HG03103 (cell line): ENCODE measurements at regions not wholly inside any gene's neighbourhood (a gene's known extent, or its start where the extent isn't known, plus 50 kb on each side); places are given as distances from the start of the nearest gene placed in this dataset.
"Not testable (repeated sequence)": the region's sequence is repeated elsewhere in the genome, so short reads cannot be mapped to it uniquely, and the experiment has no call there.

Experiments used
- ATAC-seq: cut with Tn5 transposase; IDR thresholded peaks from one replicate; pipeline ENCODE4 v1.9.1; 2021; ENCODE audit warnings: low read depth; ENCODE audit not compliant: unreplicated experiment

DNA sequence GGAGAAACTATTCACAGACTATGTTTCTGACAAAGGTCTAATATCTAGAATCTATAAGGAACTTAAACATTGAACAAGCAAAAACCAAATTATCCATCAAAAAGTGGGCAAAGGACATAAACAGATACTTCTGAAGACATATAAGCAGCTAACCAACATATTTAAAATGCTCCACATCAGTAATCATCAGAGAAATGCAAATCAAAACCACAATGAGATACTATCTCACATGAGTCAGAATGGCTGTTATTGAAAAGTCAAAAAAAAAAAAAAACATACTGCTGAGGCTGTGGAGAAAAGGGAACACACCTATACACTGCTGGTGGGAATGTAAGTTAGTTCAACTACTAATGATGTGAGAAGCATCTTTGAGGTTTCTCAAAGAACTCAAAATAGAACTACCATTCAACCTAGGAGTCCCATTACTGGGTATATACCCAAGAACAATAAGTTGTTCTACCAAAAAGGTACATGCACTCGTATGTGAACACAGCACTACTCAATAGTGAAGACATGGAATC lies 220.4 kb upstream of the TFPI start:
- ATAC-seq, result peak; percentile 63

DNA sequence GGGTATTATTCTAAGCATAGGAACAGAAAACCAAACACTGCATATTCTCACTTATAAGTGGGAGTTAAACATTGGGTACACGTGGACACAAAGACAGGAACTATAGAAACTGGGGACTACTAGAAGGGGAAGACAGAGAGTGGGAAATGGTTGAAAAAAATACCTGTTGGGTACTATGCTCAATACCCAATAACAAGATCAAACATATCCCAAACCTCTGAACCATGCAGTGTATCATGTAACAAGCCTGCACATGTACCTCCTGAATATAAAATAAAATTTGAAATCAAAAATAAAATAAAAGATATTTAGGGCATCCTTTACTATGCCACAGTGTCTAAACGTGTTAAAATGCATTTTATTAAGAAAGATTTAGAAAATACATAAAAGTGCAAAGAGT lies 221.0 kb upstream of the TFPI start:
- ATAC-seq, result peak; percentile 9

DNA sequence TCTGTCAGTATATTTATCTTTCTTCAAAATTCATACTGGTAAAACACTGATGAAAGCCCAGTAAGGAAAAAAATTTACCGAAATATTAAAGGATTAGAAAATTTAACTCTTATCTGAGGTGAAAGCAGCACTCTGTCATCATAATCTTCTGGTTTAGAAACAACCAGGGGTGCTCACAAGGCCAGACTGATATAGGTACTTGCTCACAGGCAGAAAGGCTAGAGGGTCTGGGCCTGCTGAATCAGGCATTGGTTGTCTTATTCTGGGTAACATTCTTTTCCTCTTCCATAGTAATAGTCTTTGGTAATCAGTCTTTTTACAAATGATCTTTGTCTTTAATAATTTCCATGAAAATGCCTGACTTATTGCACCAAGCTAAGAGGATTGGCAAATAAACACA lies 221.4 kb upstream of the TFPI start:
- ATAC-seq, result no peak

DNA sequence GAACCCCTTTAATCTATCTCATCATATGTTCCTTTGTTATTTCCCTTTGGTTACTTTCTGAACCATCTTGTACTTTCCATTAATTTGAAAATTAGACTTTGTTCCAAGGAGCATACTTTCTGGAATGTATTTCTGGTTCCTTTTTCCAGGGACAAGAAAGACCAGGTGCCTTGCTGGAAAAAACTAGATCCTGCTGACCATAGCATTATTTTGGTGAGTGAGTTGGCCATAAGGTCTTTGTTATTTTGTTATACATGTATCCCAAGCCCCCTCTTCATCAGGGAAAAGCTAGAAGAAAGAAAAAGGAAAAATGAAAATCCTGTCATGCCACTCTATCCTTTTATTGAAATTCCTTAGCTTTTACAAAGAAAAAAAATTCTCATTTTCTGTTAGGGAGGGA lies 228.1 kb upstream of the TFPI start:
- no peak for ATAC-seq

DNA sequence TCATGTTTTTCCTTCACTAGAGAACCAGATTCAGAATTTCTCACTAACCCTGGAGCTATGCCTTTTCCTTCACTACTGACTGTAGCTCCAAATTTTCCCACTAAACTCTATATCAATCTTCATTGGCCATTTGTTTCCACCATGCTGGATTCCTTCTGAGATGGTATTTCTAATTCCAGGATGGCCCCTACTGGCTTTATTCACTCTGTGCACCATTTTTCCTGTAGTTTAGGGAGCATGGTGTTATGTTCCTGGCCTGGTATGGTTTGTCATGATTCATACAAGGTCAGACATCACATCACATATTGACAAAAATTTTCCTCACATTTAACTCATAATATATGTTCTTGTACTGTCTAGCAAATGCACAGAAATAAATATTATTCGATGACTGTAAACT lies 229.2 kb upstream of the TFPI start:
- ATAC-seq, result no peak

DNA sequence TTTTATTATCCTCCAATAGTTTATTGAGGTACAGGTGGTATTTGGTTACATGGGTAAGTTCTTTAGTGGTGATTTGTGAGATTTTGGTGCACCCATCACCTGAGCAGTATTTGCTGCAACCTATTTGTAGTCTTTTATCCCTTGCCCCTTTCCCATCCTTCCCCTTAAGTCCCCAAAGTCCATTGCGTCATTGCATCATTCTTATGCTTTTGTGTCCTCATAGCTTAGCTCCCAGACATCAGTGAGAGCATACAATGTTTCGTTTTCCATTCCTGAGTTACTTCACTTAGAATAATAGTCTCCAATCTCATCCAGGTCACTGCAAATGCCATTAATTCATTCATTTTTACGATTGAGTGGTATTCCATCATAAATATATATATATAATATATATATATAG lies 229.9 kb upstream of the TFPI start:
- ATAC-seq, result not testable (repeated sequence)

DNA sequence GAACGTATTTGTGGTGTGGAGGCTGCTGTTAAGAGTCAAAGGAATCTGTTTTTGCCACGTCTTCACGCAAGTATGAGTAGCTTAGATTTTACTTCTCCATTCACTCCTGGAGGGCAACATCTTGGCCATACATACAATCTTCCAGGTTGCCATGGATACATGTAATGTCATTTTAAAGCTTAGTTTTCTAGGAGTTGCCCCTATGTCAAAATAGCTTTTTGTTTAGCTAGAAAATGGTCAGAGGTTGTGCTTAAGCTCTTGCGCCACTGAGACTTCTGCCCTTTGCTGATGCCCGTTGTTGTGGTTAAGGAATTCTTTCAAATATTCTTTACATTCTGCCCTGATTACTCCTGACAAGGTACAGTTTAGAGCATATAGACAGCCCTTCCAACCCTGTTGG lies 245.4 kb upstream of the TFPI start:
- ATAC-seq, result no peak

DNA sequence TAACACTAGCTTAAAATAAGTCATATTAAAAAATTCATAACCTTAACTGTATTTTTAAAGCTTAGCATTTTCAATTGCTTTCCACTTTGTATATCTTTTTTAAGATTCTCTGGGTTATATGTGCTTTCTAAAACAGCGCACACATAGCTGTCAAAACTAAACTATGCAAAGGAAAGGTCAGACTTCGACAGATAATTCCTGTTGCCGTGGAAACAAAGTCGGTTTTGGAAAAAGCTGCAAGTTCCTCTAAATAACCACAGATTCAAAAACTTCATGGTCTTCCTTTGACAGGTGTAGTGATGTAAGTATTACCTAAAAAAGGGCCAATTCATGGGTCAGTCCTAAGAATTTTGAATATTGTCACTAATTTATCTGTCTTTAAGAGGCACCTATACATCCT lies 249.6 kb upstream of the TFPI start:
- no peak for ATAC-seq

DNA sequence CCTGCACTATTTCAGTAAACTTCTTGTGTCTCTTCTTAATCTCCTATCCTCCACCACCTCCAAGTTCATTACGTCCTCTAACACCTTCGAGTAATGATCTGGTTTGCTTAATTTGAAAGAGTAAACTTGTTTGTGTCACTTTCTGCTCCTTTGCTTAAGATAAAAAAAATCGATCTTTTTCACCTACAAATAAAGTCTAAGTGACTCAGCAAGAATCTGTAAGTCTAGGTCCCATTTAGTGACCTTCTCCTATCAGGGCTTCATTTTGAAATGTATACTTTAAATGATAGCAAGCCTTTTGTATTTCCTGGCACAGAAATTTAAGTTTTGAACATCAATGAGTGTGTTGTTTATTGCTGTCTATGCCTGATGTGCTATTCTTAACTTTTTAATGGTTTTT lies 260.9 kb upstream of the TFPI start:
- ATAC-seq, result no peak

DNA sequence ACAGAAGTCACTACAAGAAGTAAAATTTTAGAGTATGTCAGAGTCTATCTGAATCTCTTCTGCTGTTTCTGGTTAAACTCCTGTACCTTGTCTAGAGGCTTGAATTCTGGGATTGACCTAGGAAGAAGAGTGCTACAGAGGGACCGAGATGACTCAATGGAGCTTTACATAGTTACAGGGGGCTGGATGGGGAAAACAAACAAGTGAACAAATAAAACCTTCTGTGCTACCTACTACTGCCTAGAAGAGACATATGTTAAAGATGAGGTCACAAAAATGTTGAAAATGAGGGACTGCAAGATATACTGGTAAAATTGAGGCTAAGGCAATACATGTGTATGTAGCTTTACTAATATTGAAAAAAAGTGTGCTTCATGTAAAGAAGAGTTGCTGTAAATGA lies 265.4 kb upstream of the TFPI start:
- ATAC-seq, result no peak

DNA sequence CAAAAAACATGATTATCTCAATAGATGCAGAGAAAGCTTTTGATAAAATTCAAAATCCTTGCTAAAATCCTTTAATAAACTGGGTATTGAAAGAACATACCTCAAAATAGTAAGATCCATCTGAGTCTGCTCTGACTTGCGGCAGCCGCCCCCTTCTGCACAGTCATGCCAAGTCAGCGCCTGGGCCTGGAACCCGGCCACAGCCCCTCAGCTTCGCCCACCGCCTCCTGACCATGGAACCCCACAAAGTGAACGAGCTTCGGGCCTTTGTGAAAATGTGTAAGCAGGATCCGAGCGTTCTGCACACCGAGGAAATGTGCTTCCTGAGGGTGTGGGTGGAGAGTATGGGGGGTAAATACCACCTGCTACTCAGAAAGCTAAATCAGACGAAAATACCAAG lies 270.9 kb upstream of the TFPI start:
- ATAC-seq, result no peak

DNA sequence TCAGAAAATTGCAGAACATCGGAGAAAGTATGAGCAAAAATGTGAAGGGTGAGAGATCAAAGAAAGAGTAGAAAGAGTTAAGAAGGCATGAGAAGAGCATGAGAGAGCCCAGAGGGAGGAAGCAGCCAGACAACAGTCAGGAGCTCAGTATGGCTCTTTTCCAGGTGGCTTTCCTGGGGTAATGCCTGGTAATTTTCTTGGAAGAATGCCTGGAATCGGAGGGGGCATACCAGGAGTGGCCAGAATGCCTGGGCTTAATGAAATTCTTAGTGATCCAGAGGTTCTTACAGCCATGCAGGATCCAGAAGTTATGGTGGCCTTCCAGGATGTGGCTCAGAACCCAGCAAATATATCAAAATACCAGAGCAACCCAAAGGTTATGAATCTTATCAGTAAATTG lies 271.8 kb upstream of the TFPI start:
- no peak for ATAC-seq

DNA sequence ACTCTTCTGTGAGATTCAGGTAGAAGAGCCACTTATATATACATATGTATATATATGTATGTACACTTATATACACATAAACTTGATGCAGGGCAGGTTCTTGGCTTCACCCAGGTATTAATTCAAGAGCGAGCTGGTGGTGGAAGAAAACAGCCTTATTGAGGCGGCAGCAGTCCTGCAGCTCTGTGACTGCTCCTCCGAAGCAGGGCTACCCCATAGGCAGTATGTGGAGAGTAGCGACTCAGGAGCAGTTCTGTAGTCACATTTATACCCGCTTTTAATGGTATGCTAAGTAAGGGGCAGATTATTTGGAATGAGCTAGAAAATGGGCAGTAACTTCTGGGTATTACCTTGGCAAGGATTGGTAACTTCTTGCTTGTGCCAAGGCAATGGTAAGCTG lies 280.6 kb upstream of the TFPI start:
- ATAC-seq, result no peak

DNA sequence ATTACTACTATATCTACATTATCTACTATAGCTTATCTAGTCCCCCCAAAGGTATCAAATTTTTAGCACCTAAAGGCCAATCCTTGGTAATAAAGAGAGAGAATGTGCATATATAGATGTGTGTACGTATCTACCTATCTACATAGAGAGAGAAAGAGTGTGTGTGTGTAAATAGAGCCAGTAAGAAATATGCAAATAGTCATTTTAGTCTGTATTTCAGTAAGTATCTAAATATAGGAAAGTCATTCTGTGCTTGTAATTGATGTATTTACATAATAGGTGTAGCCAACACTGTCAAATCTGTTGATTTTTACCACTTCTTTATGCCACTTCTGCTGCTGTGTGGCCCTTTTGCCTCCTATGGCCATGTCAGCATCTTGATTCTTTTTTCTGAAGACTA lies 284.5 kb upstream of the TFPI start:
- no peak for ATAC-seq

DNA sequence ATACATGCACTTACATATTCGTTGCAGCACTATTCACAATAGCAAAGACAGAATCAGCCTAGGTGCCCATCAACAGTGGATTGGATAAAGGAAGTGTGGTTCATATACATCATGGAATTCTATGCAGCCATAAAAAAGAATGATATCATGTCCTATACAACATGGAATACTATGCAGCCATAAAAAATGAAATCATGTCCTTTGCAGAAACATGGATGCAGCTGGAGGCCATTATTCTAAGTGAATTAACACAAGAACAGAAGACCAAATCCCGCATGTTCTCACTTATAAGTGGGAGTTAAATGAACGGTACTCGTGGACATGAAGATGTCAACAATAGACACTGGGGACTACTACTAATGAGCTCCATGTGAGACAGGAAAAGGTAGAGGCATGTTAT lies 288.1 kb upstream of the TFPI start:
- ATAC-seq, result no peak

DNA sequence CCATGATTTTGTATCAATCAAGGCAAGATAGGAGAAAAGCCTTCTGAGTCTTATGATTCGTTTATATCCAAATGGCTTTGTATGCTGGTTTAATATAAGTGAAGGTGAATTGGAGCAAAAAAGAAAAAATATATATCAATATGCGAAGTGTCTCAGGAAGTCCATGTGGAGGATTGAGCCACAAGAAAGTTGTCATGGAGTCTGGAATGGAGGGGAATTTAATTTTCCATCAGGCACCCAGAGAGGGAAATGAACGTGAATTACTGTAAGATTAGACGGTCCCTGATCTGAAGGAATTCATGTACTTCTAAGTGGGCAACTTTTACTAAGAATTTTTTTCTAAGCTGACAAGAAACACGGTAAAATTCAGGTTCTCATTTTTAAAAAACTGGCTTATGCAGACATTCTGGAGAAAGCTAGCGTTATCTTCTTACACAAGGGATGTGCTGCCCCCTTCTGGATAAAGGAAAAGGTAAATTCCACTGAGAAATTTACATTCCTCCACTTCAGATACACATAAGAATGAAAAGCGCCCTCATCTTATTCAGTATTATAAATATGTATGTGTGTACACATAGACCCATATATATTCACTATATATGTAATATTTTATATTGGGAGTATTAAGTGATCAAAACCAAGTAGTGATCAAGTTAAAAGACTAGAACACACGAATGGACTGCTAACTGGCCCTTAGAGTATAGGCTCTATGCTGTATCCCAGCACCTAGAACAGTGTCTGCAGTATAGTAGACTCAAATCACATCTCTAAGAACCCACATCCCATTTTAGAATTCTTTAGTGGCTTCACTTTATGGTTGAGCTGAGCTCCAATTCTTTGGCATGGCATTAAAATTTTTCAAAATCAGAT lies 289.0 kb upstream of the TFPI start:
- ATAC-seq, result peak; percentile 71

DNA sequence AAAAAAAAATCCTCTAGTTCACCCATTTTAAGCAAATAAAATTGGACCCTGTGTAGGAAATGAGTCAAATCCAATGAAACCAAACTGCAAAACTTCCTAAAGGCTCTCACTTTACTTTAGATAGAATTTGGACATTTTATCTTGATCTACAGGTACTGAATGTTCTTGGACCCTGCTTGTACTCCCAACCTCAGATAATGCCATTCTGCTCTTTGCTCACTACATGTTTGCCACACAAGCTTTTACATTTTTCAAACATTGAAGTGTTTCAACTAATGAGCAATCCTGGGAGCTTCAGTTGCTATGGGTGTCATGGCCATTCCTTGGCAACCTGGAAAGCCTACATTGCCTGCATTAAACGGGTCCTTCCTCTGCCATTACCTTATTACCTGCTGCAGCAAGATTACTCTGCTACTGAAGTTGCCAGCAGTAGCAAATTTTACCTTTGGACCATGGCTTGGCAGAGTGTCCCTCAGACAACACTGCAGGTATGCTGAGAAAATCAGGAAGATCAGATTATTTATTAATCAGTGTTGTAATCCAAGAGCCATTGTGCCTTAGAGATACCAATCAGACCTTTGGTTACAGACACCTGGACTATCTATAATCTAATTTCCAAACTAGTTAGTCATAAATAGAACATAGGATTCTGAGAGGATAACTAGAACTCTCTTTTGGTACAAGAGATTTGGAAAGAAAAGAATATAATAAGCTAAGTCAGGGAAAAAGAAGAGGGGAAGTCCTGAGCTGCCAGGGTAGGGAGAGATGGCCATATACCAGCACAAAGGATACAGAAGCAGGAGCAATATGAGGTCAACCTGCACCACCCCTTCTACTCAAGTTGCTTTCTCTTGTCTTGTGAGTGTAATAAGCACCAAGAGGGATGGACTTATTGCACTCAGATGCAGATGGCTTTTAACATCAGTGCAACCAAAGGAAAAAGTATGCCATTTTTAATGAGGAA lies 293.3 kb upstream of the TFPI start:
- ATAC-seq, result no peak

DNA sequence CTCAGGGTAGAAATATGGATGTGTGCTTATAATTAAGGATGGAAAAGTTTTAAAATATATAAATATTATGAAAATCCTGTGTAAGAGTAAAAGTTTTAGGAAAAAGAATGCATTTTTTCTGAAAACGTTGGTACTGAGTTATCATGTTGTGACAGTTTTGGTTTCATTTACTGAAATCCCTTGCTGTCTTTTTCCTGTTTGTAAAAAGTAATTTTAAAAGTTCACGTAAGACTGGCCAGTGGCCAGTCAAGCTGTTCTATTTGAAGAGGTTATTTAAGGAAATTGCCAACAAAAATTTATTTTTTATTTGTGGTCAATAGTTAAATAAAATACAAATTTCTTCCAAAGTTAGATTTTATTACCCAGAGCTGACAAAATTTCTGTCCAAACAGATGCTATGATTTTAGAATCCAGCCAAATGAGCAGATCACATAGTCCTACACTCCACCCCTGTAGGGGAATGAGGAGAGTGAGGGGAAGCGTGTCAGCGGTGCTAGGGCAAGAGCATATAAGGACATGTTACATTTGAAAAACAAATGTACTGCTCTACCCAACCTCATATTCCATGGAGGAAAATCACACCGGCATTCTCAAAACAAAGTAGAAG lies 297.8 kb upstream of the TFPI start:
- ATAC-seq, result no peak

DNA sequence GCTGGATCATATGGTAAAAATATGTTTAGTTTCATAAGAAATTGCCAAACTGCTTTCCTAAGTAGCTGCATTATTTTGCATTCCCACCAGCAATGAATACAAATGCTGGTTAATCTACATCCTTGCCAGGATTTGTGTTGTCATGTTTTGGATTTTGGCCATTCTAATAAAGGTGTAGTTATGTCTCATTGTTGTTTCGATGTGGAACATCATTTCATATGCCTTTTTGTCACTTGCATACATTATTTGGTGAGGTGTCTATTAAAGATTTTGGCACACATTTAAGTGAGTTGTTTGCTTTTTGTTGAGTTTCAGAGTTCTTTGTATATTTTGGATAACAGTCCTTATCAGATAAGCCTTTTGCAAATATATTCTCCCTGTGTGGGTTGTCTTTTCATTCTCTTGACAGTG lies 299.2 kb upstream of the TFPI start:
- no peak for ATAC-seq

DNA sequence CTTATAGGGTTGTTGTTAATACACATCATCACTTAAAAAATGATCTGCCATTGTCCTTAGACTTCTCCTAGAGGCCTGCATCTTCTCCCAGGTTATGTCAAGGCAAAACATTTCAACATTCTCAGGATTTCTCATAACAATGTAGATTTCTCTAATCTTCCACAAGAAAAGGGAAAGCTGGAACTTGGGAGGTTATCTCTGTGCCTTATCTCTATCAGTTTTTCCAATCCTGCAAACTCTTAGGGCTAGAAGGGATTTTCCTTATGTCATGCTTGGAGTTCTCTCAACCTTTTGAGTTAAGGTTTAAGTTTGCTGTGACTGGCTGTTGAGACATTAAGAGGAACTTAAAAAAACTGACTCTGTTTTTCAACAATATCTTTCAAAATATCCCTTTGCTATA lies 300.6 kb upstream of the TFPI start:
- no peak for ATAC-seq

DNA sequence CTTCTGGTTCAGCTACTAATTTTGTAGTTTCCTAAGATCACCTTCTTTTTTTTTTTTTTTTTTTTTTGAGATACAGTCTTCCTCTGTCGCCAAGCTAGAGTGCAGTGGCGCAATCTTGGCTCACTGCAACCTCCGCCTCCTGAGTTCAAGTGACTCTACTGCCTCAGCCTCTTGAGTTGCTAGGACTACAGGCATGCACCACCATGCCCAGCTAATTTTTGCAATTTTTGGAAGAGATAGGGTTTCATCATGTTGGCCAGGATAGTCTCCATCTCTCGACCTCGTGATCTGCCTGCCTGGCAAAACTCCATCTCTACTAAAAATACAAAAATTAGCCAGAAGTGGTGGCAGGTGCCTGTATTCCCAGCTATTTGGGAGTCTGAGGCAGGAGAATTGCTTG lies 301.5 kb upstream of the TFPI start:
- ATAC-seq, result no peak
